ENCODE measurements at regions not wholly inside any gene's neighbourhood (a gene's known extent, or its start where the extent isn't known, plus 50 kb on each side); places are given as distances from the start of the nearest gene placed in this dataset.
"Not testable (repeated sequence)": the region's sequence is repeated elsewhere in the genome, so short reads cannot be mapped to it uniquely, and the experiment has no call there.

DNA sequence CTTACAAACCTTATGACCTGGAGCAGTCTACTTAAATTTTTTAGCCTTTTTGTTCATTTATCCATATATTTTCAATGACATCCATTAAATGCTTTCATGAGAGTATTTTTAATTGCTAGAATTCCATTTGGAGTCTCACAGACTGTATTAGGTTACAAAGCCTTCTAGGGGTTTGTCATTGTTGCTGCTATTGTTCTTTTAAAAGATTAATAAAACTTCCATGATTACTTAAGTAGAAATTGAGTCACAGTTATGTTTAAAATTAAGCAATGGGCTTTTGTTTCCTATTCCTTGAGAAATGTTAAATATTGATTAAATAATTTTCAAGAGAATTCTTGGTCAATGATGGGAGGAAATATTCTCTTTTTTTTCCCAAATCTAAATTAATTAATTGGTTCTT is 1408.4 kb upstream of the RAG2 start:
- no peak for DNase-seq (ENCODE audit: low spot score)

DNA sequence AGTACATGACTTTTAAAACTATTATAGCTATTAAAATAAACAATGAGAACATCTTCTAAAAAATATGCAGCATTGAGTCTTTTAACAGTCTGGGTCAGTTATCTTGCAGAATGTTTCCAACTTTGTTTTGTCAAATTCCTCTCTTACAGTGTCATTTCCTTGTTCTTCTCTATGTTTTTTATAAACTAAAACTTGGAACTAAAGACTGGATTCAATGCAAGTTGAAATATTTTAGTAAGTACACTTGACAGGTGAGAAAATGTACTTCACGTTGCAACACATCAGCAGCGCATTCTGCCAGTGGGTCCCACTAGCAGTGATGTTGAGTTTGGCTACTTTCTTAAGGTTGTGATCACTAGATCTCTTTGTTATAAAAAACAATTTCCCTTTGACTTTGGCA is 1407.6 kb upstream of the RAG2 start:
- DNase-seq (ENCODE audit: low spot score) = no peak

DNA sequence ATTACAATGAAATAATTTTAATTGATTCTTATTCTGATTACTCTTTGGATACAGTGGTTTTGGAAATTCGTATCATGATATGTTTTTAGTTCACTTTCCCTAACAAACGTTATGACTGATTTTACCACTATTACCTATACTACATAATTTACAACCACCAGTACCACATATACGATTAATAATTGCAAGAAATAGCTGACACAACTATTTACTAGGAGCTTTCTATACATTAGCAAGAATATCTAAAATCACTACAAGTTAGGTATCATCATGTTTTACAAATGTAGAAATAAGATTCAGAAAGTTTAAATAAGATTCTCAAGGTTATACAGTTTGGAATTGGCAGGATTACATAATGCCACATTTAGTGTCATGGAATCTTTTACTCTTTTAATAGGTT is 1401.1 kb upstream of the RAG2 start:
- DNase-seq (ENCODE audit: low spot score) = no peak

DNA sequence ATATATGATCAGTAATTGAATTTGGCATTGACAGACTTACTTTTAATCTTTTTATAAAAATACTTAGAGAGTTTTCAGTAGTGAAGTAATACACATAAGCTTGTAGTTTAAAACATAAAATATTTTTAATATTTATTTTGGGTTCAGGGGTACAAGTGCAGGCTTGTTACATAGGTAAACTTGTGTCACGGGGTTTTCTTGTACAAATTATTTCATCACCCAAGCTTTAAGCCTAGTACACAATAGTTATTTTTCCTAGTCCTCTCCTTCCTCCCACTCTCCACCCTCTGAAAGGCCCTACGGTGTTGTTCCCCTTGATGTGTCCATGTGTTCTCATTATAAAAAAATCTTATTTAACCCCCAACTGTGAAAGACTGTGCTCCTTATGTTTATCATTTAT is 1397.8 kb upstream of the RAG2 start:
- no peak for DNase-seq (ENCODE audit: low spot score)

DNA sequence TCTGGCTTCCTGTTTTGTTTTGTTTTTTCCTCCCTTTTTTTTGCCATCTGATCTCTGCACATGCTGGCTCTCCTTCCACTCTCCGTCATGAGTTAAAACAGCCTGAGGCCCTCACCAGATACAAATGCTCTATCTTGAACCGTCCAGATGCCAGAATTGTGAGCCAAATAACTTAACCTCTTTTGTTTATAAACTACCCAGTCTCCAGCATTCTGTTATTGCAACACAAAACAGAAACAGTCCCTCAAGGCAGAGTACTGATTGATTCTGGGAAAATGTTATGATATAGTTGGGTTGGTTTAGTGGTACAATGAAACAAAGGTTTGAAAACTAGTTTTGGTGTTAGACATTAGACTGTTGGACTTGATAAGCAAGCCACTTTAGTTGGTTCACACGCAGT is 1390.0 kb upstream of the RAG2 start:
- DNase-seq (ENCODE audit: low spot score) = no peak

DNA sequence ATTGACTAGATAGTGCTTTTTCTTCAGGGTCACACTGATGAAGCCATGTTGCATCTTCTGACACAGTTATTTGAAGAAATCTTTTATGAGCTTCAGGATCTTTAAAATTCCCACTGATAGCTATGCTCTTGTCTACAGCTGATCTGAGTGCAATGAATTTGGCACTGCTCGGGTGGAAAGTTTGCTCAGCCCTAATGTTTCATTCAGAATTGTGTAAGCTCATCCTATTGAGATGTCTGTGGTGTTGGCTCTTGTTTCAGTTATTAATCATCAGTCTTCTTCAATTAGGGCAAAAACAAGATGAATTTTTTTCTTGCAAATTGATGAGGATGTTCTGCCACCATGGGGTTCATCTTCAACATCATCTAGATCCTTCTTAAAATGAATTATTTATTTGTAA is 1387.0 kb upstream of the RAG2 start:
- DNase-seq (ENCODE audit: low spot score) = no peak

DNA sequence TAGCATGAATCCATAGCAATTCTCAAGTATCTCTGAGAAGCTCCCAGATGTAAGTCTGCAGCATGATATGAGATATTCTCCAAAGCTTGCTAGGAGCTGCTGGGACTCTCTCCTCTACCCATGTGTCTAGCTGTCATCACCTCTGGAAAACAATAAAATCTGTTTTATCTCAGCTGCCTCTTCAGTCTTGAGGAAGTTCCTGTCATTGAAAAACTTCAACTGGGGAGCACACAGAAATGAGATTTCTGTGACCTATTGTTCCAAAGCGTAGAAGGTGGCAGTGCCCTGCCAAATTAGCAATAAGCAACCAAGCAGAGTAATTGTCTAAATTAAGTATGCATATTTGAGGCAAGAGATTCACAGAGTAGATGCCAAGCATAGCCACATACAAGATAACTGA is 1380.6 kb upstream of the RAG2 start:
- DNase-seq (ENCODE audit: low spot score) = no peak

DNA sequence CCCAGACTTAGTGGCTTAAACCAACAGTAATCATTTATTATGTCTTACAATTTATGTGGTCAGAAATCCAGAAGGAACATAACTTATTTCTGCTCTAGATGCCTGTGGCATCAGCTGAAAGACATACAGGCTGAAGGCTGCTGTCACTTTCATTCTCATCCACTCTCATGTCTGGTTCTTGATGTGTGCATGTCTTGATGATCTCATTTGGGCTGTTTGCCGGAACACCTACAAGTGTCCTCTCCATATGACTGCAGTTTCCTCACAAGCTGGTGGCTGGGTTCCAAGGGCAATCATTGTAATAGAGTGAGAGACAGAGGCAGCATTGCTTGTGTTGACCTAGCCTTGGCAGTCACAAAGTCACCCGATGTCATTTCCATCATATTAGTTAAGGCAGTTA is 1375.9 kb upstream of the RAG2 start:
- no peak for DNase-seq (ENCODE audit: low spot score)

DNA sequence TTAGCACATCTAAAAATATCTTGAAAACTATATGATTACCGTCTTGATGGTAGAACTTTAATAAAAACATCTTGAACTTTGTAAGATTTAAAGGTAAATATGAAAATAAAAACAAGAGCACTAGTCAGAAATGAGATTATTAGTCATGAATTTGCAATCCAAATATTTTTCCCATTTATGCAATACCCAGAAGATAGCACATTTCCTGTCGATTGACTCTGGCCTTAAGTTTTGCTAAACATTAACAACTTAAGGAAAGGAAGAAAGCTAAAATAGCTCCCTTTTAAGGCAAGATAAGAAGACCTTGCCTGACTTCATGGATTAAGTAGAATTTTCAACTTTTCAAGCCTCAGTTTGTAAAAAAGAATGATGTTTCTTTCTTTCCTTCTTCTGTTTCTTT is 1374.7 kb upstream of the RAG2 start:
- no peak for DNase-seq (ENCODE audit: low spot score)

DNA sequence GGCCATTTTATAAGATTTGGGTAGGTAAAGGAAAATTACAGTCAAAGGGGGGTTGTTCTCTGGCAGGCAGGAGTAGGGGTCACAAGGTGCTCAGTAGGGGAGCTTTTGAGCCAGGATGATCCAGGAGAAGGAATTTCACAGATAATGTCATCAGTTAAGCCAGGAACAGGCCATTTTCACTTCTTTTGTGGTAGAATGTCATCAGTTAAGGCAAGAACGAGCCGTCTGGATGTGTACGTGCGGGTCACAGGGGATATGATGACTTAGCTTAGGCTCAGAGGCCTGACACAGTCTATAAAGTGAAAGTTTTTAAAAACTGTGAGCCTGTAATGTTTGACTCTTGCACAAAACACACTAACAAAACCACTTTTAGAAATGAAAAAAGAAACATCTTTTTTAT is 1371.3 kb upstream of the RAG2 start:
- not testable (repeated sequence) for DNase-seq (ENCODE audit: low spot score)

DNA sequence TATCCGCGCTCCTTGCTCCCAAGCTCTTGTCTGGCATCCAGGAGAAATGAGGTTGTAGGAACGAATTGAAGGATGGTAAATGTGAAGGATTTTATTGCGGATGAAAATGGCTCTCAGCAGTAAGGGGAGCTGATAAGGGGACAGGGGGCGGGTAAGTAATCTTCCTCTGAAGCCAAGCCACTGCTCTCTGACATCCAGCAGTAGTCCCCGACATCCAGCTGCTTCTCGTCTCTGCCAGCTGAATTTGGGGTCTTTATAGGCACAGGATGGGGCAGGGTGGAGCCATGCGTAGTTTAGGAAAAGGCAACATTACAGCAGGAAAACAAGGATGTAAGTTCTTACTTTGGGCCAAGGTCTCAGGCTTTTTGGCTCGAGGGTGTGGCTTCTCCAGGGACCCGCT is 1370.1 kb upstream of the RAG2 start:
- DNase-seq (ENCODE audit: low spot score) = no peak

DNA sequence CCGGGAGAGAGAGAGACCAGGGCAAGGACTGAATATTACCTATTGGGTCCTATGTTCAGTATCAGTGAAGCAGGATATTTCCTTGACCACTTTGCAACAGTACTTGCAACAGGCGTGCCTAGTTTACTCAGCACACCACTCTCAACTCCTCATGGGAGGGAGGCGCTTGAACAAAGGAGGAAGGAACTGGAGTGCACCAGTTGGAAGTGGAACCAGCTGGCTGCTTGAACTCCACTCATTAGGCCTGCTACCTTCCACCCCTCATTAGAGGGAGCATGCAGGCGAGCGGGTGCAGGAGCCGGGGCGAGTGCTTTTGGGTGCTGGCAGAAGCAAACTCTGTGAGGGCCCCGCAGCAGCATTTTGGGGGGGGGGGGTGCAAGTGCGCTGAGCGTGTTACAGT is 1369.6 kb upstream of the RAG2 start:
- no peak for DNase-seq (ENCODE audit: low spot score)

DNA sequence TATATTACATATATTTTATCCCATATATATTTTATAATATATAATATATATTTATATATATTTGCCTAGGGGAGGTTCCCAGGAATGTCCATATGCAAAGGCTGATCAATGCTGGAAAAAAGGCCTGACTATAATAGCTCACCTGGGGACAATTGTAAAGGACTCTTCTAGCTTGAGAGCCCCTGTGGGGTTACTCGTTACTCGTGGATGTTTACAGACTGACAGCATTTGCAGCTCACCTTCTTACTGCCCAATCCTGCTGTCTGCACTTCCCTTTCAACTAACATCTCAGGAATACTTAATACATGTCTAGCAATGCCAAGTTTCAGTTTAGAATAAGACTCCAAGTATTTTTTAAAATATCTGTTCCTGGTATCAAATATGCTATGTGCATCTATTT is 1365.4 kb upstream of the RAG2 start:
- no peak for DNase-seq (ENCODE audit: low spot score)

DNA sequence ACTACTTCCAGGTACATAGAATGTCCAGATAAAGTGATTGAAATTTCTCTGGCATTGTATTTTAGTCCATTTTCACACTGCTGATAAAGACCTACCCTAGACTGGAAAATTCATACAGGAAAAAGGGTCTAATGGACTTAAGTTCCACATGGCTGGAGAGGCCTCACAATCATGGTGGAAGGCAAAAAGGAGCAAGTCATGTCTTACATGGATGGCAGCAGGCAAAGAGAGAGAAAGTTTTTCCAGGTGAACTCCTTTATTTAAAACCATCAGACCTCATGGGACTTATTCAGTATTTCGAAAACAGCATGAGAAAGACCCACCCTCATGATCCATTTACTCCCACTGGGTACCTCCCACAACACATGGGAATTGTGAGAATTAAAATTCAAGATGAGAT is 1359.7 kb upstream of the RAG2 start:
- no peak for DNase-seq (ENCODE audit: low spot score)

DNA sequence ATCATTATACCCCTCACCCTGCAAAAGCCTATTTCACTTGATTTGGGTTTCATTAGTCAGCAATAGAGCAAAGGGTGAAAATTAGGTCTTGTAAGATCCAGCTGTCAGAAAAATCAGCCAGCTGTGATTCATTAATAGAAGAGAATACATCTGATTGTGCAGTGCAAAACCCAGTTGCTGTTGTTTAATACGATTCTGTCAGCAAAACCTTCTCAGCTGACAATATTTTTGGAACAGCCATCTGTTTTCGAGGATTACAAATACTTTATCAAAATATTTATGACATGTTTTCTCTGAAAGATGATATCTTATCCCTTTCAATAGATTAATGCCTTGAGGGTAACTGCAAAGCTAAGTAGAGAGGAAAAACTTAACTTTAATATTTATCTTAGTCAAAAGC is 1354.0 kb upstream of the RAG2 start:
- DNase-seq (ENCODE audit: low spot score) = no peak

DNA sequence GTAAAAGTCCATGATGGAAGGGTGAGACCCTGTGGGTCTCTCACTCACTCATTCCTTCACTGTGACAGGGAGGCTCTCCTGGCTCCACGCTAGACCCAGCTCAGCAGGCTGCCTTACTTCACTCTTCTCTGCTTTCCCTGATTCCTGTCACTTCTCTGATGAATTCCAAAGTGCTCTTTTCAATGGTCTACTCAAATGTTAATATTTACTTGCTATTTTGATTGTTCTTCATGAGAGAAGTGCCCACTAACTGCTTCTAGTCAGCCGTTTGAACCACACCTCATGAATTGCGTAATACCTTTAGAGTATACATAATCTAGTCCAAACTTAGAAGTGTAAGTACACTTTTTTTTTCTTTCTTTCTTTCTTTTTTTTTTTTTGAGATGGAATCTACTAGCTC is 1350.2 kb upstream of the RAG2 start:
- no peak for DNase-seq (ENCODE audit: low spot score)

DNA sequence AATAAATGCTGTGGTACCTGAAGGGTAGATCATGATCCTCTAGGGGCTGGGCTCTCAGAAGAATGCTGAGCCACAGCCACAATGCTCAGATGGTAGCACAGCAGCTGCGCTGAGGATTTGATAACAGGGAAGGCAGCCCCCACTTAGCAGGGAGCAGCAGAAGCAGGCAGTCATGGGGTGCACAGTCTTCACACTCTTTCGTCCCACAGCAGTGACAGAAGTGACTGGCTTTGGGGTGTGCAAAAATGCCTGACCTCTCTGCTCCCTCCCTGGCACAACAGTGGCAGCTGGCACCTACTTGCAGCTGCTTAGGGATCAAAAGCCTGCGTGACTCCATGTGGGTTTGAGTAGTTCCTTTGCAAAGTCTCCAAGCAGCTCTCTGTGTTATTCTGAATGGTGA is 1349.8 kb upstream of the RAG2 start:
- no peak for DNase-seq (ENCODE audit: low spot score)

DNA sequence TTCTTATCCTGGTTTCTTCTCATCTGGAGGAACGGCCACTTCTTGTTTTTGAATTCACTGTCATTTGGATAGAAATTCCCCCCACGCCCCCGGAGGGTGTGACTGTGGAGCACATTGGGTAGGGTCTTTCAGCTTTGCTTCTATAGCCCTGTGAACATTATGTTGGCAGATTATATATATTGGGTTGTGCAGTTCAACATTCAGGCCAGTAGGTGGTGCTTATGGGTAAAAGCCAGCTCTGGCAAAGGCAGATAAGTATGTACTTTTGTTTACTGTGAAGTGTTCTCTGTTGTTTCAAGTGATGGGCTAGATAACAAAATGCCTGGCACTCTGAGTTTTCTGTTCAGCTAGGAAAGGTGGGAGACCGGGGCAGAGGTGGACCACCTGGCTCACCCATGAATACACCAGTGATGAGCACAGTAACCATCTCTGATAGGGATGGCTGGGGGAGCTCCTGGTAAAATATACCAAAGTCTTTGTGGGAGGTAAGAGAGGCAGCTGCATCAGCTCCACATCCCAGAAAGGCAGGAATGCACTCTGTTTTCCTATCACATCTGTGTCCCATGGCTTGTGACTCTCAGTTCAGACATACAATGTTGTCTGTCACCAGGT is 1348.2 kb upstream of the RAG2 start:
- no peak for DNase-seq (ENCODE audit: low spot score)

DNA sequence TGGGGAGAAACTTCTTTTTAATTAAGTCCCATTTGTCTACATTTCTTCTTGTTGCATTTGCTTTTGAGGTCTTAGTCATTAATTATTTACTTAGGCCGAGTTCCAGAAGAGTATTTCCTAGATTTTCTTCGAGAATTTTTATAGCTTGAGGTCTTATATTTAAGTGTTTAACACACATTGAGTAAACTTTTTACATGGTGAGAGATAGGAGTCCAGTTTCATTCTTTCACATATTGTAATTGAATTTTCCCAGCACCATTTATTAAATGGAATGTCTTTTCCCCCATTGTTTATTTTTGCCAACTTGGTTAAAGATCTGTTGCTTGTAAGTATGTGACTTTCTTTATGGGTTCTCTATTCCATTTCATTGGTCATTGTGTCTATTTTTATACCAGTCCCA is 1344.0 kb upstream of the RAG2 start:
- DNase-seq (ENCODE audit: low spot score) = no peak

DNA sequence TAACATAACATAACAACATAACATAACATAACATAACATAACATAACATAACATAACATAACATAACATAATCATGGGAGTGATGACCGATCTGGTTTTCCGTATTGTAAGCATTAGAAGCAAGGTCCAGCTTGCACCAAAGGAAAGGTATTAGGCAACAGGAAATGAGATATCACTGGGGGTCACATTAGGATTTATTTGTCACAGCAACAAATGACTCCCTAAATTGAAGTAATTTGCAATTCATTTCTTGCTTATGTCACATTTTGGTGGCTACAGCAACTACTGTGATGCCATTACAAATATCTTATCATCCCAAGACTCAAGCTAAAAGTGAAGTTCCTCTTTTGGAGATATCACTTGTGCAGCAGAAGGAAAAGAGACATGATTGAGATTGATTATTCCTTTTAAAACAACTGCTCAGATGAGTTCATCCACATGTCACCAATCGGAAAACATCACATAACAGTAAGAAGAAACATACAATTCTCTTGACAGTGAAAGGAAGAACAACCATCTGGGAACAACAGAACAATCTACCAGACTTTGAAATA is 1331.1 kb upstream of the RAG2 start:
- DNase-seq (ENCODE audit: low spot score) = no peak

DNA sequence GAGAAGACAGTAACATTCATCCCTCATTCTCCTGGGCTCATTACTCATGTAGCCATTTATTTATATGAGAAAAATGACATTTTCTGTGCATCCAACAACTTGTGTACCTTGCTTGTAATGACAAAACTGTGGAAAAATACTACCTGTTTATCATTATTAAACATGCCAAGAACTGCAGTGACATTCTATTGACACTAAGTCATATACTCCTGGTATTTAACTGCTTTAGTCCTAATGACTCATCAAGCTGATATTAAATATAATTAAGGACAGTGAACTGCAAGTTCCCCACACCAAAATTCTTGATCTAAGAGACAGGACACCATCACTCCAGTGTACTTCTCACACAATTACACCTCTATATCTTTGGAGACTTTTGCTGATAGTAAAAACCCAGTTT is 1328.7 kb upstream of the RAG2 start:
- no peak for DNase-seq (ENCODE audit: low spot score)

DNA sequence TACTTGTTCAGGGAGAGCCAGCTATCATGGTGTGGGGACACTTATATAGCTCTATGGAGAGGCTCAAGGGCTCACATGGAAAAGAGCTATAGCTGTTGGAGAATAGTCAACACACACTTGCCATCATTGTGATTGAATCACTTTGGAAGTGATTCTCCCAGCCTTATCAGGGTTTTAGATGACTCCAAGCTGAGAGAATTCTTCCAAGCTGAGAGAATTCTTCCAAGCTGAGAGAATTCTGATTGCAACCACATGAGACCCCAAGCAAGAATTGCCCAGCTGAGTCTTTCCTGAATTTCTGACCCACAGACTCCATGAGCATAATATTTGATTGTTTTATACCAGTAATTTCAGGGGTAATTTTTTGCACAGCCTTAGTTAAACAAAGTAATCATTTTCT is 1318.3 kb upstream of the RAG2 start:
- no peak for DNase-seq (ENCODE audit: low spot score)

DNA sequence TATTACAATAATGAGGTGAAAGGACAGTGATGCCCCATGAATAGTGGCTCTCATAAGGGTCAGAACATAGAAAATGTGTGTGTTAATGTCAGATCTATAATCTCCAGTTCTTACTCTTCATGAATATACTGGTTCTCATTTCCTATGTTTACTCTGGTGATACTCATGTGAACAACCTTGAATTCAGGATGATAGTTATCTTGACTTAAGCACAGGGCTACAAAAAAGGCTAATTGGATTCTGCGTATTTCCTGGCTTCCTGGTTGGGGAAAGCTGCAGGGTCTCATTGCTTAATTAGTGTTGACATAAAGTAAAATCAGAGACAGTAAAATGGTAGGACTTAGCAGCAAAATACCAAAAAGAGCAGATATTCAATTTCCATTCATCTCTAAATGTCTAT is 1316.8 kb upstream of the RAG2 start:
- DNase-seq (ENCODE audit: low spot score) = no peak

DNA sequence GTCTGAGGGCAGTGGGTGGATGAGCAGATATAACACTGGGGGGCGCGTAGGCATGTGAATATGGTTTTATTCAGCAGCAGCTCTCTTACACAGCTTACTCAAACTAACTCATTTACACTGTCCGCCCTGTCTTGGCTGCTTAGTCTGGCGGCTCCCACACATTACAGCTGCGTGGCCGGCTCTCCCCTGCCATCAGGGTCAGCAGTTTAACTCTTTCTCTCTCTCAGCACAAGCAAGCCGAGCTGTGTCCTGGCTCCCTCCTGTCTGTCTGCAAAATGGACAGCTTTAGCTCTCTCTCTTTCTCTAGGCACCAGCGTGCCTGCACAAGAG is 1310.1 kb upstream of the RAG2 start:
- DNase-seq (ENCODE audit: low spot score) = no peak

All from HuH-7.5 (cell line).